Mucosa of gallbladder (tissue), 1 donor: ENCODE measurements at regions not wholly inside any gene's neighbourhood (a gene's known extent, or its start where the extent isn't known, plus 50 kb on each side); places are given as distances from the start of the nearest gene placed in this dataset.
"Not testable (repeated sequence)": the region's sequence is repeated elsewhere in the genome, so short reads cannot be mapped to it uniquely, and the experiment has no call there.

Source experiments
- DNase-seq: peaks from one replicate; pipeline ENCODE4 v3.0.0-alpha.2; 2020; ENCODE audit warnings: low spot score
- donor health status: DM: no; HTN: no; CAD: no.

DNA sequence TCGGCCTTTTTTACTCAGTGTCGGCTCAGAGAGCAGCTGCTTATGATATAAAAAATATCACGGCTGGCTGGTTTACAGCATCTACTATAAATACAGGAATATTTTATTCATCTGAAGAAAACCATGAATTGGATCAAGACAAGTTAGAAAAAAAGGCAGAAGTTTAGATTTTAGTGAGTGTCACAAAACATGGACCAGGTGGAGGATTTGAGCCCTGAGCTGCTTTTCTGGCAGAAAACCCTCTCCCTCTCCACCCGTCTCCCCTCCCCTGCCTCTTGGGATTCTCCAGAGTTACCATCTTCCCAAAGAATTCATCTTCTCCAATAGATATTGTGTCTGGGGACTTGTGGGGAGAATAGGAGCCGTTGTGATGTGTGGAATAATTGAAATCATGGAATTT, 142.8 kb upstream of the RAI2 start:
- no peak for DNase-seq

DNA sequence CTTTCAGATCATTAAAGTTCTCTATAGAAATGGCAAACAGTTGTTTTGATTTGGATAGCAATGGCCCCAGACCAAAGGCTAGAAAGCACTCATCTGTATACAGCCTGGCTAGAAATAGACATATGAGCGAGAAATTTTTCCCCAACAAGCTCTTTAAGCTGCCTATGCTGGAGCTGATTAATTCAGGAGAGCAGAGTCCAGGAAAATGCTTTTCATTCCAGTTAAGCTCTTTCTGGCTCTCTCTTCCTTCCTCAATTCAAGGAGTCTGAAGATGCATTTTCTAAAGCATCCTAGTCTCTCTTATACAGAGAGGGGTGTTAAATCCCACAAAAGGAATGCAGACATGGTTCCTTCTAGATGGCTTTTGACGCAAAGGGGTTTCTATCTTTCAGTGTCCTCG, 141.7 kb upstream of the RAI2 start:
- no peak for DNase-seq

DNA sequence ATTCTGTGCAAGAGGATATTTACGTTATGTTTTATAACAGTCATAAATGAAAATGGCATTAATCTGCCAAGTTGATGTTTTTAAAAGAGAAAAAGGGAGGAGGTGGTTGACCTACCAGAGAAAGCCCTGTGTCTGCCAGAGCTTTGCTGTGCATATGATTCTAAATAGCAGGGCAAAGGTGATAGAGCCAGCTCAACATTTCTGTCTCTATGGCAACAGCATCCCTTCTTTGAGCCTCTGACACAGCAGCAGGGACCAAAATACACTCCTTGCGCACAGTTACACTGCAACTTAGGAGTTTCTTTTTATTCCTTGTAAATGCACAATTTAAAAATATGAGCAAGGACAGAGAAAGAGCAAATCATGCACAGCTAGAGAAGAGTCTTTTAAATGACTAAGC, 133.3 kb upstream of the RAI2 start:
- DNase-seq, result no peak

DNA sequence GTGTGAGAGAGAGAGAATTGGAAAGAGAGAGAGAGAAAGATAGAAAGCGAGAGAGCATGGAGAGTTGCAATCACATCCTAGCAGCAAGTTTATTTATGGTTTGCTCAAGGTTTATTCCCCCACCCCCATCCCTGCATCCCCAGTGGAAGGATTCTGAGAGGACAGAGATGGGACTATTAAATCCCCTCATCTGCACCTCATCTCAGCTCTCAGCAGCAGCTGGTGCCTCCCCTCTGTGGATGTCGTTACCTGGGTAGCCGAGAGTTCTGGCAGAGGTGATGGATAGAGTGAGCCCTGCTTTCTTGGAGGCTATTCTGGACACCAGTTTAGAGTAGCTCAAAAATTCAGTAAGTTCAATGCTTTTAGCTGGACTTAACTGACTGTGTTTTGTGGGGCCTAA, 132.0 kb upstream of the RAI2 start:
- no peak for DNase-seq

DNA sequence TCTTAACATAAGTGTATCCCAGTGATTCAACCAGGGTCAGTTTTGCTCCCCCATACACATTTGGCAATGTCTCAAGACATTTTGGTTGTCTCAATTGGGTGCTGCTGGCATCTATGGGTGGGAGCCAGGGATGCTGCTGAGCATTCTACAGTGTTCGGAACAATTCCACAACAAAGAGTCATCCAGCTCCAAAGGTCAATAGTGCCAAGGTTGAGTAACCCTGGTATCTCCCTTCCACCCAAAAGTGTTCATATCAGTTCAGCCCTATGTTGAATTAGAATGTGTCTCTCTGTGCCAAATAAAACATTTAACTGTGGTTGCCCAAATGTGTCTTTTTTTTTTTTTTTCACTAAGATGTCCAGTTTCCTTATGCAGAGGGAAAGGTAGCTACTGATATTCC, 129.4 kb upstream of the RAI2 start:
- no peak for DNase-seq

DNA sequence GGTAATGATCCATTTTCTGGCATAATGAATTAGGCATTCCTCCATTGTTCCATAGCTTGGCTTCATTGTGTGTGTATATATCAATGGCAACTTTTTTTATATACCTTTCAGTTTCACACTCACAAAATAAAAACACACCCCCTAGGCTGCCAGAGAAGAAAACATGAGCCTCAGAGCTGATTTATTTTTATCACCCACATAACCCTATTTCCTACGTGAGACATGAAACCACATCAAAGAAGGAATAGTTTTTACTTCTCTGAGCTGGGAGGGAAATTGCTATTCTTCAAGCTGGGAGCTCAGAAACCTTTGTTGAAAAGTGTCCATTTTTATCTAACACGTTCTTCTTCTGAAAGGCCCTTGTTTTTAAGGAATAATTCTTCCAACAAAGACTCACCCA, 126.7 kb upstream of the RAI2 start:
- DNase-seq, result no peak

DNA sequence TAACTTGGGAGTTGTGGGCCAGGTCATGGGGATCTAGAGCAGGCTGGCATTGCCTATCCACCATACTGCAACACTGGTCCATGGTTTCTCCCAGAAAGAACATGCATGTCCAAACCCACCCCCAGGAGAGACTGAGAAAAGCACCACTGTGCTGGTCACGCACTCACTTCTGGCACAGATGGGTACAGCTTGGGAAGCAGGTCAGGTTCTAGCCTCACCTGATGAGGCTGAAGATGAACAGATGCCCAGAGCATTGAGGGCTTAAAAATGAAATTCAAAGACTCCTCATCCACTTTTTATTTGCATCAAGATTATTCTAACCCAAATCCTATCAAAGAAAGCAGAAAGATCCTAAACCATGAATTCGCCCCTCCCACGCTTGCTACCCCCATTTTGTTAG, 125.9 kb upstream of the RAI2 start:
- no peak for DNase-seq

DNA sequence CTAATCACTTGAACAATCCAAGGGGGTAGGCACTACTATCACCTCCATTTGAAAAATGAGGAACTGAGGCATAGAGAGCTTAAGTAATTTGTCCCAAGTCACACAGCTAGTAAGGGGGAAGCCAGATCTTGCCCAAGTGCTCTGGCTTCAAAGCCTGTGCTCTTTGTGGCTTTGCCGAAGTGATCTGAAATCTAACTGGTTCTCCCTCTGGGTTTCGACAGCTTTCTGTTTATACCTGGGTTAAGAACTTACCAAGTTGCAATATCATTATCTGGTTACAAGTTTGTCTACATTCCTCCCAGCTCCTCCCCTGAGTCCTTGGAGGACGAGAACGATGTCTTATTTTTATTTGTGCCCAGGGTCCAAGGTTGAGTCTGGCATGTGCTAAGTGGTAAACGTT, 125.3 kb upstream of the RAI2 start:
- no peak for DNase-seq

DNA sequence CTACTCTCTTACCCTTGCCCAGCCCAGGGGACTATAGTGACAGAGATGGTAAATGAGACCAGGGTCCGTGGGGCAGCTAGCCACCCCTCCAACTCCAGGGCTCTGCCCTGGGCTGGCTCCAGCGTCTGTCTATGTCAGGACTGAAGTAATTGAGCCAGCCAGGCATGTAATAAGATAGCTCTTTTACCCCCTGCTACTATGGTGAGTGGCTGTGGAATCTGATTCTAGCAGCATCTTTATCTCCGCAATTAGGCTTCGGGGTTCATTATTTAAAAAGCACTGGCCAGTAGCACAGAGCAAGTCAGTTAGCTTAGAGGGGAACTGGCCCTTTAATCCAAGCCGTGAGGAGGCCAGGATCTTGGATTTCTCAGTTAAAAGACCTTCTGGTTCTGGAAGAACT, 123.3 kb upstream of the RAI2 start:
- no peak for DNase-seq

DNA sequence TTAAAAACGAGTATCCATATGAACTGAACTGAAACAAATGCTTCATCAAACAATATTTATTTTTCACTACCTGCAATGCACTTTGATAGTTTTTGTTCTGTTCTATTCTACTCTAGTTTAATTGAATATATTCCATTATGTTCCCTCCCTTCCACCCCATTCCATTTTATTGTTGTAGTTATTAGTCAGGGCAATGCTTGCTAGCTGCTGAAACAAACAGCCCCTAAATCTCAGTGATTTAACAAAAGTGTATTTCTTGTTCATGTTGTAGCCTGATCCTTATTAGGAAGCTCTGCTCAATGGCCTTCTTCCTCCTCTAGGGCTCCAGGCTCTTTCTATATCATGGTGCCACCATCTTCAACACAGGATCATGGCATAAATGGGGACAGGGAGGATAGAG, 122.3 kb upstream of the RAI2 start:
- DNase-seq, result no peak

DNA sequence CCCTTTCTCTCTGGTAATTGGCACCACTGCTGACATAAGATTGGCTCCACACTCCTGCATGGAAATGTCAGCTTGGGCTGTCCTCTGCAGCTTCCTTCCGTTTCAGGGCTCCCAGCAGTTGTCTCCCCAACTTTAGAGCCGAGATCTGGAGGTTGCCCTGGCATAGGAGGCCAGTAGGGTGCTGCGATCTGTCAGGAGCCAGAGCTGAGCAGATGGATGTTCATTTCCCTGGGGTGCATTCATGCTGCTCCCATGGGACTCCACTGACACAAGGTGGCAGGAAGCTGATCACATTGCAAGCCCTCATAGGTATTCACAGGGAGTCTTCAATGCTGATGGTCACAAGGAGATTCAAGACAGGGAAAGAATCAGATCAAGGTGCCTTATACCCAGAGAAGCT, 116.6 kb upstream of the RAI2 start:
- no peak for DNase-seq

DNA sequence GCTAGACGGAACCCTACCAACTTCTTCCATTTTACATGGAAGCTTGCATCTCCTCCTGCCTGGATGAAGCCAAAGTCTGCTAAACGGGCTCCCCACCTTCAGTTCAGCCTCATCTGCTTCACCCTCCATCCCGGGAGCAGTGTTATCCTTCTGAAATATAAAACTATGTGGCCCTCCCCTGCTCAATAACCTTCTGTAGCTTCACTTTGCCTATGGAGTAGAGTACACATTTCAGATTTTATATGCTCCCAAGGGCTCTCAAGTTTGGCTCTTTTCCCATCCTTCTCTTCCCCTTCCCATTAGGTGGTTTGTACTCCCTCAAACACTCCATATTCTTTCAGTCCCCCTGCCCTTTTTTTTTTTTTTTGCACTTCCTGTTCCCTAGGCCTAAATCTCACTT, 115.9 kb upstream of the RAI2 start:
- no peak for DNase-seq

DNA sequence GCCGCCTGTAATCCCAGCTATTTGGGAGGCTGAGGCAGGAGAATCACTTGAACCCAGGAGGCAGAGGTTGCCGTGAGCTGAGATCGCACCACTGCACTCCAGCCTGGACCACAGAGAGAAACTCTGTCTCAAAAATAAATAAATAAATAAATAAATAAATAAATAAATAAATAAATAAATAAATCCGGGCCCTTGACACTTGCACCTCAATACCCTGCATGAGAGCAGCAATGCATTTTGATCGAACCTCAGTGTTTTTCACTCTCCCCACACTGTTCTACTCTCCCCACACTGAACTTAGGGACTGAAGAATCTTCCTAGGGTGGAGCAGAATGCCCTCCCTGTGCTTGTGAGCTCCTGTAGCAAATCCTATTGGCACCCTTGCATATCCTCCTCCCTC, 114.3 kb upstream of the RAI2 start:
- DNase-seq, result not testable (repeated sequence)

DNA sequence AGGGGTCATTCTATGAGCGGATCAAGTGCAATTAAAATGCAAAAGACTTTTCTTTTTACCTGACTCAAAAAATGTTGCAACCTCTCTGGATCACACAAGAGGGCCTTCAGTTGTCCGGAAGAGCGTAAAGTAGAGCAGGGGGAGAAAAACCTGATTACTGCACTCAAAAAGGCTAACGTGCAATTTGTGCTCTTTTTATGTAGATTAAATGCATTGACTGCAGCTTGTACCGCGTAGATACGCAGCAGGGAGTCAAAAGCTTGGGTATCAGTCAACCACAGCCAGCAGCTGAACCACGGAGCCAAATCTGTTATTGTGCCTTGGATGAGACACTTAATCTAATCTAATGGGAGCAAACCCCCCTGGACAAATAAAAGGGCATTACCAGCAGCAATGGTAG, 107.3 kb upstream of the RAI2 start:
- DNase-seq, result no peak

DNA sequence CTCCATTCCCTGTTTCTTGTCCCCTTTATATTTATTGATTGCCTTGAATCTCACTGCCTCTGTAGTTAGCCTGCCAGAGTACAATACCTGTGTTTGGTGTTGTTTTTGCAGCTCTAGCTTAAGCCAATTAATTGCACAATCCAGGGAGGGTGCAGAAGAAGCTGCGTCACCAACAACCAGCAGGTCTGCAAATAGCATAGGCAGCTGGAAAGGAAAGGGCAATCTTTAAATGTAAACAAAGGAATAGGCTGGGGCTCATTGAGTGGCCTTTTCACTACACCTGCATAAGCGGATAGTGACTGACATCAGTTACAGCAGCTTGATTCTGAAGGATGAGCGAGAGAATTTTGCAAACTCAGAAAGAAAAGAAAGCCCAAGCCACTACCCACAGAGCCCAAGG, 106.8 kb upstream of the RAI2 start:
- no peak for DNase-seq

DNA sequence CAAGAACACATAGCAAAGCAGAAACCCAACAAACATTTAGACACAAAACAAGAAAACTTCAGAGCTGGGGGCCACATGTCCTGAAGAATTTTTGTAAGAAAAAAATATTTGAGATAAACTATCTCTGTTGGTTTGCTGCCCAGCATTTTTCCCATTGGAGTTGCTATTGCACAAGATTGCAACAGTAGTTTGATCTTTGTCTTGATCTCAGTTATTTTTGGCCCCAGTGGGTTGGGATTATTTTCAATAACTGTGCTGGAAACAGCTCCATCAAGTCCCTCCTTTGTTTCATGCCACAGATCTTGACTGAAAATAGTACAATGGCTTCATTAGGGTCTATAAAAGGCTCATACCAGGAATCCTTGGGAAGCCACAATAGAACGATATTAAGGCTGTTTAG, 103.8 kb upstream of the RAI2 start:
- no peak for DNase-seq

DNA sequence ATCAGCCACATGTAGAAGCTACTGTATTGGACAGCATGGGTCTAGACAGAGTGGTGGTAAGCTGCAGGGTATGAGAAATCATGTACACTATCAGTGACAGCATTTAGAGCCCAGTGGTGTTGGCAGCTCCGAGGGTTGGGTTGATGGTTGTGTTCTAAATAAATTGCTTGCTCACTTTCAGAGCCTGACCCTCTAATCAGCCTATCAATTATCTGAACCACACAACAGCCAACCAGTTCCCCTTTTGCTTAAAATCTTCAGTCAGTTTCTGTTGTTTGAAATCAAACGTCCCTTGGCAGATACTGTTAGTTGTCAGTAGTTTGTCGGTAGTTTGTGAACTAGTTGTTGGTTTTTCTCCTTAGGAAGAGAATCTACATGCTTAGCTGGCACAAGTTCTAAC, 99.8 kb upstream of the RAI2 start:
- DNase-seq, result no peak

DNA sequence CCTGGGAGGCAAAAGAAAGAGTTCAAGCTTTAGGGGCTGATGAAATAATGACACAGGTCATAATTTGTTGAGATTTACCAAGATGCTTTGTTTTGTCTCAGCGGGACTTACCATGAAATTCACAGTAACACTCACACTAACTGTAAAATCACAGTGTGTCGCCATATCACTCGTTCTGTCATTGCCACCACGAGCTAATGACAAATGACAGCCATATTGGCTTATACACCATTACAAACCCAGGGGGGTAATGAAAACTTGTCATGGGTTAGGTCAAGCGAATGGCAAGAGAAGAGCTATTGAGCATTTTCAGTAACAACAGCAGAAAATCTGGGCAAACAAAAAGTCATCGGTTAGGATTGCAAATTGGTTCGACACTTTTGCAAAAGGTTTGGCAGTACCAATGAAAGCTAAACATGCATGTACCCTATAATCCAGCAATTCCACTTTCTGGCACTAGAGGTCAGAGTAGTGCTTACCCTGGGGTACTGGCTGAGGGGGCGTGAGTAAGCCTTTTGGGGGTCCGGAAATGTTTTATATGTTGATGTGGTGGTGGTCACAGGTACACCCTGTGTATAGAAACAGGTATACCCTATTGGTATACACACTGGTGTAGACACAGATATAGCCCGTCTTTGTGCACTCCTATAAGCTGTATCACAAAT, 83.9 kb upstream of the RAI2 start:
- DNase-seq, result no peak

DNA sequence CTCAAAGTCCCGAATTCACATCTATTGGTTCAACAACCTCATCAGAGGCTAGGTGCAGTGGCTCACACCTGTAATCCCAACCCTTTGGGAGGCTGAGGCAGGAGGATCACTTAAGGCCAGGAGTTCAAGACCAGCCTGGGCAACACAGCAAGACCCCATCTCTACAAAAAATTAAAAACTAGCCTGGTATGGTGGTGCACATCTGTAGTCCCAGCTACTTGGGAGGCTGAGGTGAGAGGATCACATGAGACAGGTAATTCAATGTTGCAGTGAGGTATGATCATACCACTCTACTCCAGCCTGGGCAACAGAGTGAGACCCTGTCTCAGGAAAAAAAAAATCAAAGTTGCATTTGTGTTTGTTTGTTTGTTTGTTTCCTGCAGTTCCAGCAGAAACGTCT, 80.1 kb upstream of the RAI2 start:
- not testable (repeated sequence) for DNase-seq

DNA sequence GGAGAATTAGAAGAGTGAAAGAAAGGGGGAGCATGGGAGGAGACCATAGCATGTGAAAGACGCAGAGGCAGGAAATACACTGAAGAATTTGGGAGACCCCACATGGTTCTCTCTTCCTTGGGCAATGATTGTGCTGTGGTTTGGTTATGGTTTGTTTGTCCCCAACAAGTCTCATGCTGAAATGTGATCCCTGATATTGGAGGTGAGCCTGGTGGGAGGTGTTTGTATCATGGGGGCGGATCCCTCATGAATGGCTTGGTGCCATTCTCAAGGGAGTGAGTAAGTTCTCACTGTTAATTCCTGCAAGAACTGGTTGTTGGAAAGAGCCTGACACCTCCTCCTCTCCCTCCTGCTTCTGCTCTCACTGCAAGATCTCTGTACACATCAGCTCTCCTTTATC, 78.6 kb upstream of the RAI2 start:
- DNase-seq, result no peak

DNA sequence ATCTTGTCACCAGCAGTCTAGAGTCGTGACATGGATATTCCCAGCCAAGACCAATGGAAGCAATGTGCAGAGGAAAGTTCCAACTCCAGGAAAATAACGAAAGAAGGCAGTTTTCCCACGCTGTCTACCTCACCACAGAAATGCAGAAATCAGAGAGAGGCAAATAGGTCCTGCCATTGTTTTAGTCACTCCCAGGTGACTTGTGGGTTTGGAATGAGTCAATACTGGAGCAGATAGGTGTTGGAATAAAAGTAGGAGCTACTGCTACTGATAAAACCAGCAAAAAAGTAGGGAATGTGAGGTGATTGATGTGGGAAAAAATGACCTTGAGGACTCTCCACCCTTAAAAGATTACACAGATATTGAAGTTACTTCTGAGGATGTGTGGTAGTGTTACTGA, 72.8 kb upstream of the RAI2 start:
- DNase-seq, result no peak

DNA sequence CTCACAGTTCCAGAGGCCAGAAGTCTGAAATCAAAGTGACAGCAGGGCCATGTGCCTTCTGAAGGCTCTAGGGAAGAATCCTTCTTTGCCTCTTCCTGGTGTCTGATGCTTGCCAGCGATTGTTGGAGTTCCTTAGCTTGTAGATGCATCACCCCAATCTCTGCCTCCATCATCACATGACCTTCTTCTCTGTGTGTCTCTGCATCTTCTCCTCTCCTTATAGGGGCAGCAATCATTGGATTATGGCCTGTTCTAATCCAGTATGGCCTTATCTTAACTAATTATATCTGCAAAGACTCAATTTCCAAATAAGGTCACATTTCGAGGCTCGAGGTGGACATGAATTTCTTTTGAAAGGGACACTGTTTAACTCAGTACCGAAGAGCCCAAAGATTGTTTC, 71.7 kb upstream of the RAI2 start:
- no peak for DNase-seq

DNA sequence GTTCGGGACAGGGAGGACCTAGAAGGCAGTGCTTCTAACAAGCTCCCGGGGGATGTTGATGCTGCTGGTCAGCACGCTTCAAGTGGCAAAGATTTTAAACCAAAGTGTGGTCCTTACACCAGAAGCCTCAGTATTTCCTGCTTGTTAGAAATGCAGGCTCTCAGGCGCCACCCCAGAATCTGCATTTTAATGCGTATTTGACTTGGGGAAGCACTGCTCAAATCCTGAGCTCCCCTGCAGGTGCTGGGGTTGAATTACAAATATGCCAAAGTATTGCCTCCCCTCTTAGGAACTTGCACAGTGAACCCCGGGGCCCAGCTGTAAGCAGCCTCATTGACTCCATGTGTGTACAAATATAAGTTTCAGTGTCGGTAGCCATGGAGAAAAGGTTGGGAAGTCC, 70.8 kb upstream of the RAI2 start:
- DNase-seq, result no peak

DNA sequence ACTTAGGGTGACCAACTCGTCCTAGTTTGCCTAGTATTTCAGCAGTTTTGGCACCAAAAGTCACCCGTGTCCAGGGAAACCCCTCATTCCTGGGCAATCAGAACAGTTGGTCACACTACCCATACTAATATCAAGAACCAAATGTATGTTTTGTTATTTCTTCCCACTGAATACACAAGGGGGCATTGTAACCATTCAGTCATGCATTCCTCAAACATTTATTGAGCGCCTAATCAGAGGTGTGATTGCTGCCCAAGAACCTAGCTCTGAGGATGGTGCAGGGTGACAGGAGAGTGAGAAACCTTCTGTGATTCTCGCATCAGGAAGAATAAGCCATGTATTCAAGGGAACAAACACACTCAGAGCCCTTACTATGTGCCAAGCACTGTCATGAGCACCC, 69.8 kb upstream of the RAI2 start:
- no peak for DNase-seq

DNA sequence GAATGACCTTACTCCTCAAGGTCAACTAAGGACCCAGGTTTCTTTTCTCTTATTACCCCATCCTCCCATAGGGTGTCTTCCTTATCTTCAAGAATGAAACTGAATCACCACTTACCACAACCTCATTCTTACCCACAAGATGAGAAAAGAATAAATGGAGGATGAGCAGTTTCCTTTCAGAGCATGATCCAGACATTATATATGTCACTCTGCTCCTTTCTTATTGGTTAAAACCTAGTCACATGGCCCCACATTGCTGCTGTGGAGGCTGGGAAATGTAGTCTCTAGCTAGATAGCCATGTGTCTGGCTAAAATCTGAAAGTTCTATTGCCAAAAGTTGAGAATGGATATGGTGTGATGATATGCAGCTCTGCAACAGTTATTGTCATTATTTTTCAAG, 62.4 kb upstream of the RAI2 start:
- no peak for DNase-seq
